Transverse colon (tissue), 4 donors: ENCODE measurements at regions not wholly inside any gene's neighbourhood (a gene's known extent, or its start where the extent isn't known, plus 50 kb on each side); places are given as distances from the start of the nearest gene placed in this dataset.

Experiments used
- EP300 ChIP-seq: sonication (generic); formaldehyde crosslinking; IDR thresholded peaks from one replicate; pipeline ENCODE4 v1.6.1; 2017; ENCODE audit warnings: antibody characterized with exemption, low read depth
- POLR2AphosphoS5 ChIP-seq, 3 donors: sonication (generic); formaldehyde crosslinking; IDR thresholded peaks; one replicate each; pipeline ENCODE4 v1.6.1; 2016; ENCODE audit warnings: antibody characterized with exemption in 3 of 3
- TF ChIP-seq, protein P1 (sequence below), 5 experiments: fragments of 200-600 bp in 3 of 5; fragments of 450-650 bp in 2 of 5; sonication (generic) in 3 of 5; IDR thresholded peaks; 1 replicate in 2 of 5; 2 replicates in 3 of 5; pipeline ENCODE4 v1.5.1; 2016 to 2017; ENCODE audit warnings: antibody characterized with exemption in 5 of 5, inconsistent platforms in 3 of 5, mild to moderate bottlenecking in 2 of 5, moderate library complexity in 1 of 5

DNA sequence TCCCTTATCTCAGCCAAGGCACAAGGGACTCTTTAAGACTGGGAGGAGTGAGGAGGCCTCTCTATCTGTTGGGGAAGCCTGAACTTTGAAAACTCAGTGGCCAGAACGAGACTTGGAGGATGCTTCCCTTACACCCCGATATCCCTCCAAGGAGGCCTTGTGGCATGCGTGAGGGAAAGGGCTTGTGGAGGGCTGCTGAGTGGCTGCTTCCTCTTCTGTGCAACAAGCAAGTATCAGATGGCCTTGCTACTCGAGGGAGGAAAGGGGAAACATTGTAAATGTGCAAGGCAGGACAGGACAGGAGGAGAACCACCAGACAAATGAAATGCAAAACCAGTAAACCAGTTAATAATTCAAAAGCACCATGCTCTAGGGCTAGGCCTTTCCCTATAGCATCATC is 306.5 kb upstream of the MAP3K7 start:
- TF ChIP-seq EP300 (no peak), POLR2AphosphoS5 (IDR thresholded peaks at IDR 0.05) (no peak)
- TF ChIP-seq, protein P1, sequence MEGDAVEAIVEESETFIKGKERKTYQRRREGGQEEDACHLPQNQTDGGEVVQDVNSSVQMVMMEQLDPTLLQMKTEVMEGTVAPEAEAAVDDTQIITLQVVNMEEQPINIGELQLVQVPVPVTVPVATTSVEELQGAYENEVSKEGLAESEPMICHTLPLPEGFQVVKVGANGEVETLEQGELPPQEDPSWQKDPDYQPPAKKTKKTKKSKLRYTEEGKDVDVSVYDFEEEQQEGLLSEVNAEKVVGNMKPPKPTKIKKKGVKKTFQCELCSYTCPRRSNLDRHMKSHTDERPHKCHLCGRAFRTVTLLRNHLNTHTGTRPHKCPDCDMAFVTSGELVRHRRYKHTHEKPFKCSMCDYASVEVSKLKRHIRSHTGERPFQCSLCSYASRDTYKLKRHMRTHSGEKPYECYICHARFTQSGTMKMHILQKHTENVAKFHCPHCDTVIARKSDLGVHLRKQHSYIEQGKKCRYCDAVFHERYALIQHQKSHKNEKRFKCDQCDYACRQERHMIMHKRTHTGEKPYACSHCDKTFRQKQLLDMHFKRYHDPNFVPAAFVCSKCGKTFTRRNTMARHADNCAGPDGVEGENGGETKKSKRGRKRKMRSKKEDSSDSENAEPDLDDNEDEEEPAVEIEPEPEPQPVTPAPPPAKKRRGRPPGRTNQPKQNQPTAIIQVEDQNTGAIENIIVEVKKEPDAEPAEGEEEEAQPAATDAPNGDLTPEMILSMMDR (IDR thresholded peaks at IDR 0.05), result no peak
